Muscle of leg (tissue), 3 donors: ENCODE measurements at regions not wholly inside any gene's neighbourhood (a gene's known extent, or its start where the extent isn't known, plus 50 kb on each side); places are given as distances from the start of the nearest gene placed in this dataset.

ENCODE experiments used
- DNase-seq: peaks from one replicate; pipeline ENCODE4 v3.0.0; 2013
- H3K27ac ChIP-seq: one replicate; pipeline ENCODE4 v1.5.1; 2013; ENCODE audit warnings: mild to moderate bottlenecking, low read length, control low read depth
- H3K27me3 ChIP-seq: one replicate; pipeline ENCODE4 v1.6.1; 2013; ENCODE audit warnings: low read length; ENCODE audit not compliant: control insufficient read depth, insufficient read depth
- H3K36me3 ChIP-seq: one replicate; pipeline ENCODE4 v1.6.1; 2013; ENCODE audit warnings: low read length; ENCODE audit not compliant: control insufficient read depth, insufficient read depth
- H3K4me1 ChIP-seq: one replicate; pipeline ENCODE4 v1.6.1; 2013; ENCODE audit warnings: low read length; ENCODE audit not compliant: control insufficient read depth, insufficient read depth
- H3K4me3 ChIP-seq: one replicate; pipeline ENCODE4 v1.5.1; 2013; ENCODE audit warnings: low read length, control low read depth
- H3K9me3 ChIP-seq: replicated peaks from 2 replicates; pipeline ENCODE4 v1.6.1; 2013; ENCODE audit warnings: low read depth, low read length; ENCODE audit not compliant: control insufficient read depth
- WGBS: methylation state at CpG from one replicate; pipeline ENCODE4 v1.1.5; 2013; ENCODE audit warnings: missing lambda C conversion rate; ENCODE audit not compliant: insufficient coverage; 5-methylcytosine and 5-hydroxymethylcytosine counted together

DNA sequence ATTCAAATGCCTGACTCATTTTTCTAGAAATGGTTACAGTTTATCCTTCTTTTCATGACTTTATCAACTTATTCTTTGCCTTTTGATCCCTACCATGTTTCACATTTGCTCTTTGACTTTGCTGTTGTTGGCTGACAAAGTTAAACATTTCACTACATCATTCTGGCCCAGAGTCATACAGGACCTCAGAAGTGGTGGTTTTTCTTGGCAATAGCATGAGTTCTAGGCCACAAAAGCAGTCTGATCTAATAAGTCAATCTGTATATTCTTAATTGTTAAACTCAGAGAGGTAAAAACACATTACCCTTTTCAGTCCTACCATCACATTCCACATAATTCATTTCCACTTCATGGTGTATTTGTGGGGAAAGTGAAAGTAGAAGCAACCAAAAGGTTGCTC lies 763.2 kb upstream of the TENM4 start:
- no peaks in the 10 kb centered on the region for H3K9me3 ChIP-seq
- H3K27me3 ChIP-seq: no peaks in the 10 kb centered on the region
- H3K4me3 ChIP-seq: no peak overlapping the region
- H3K27ac ChIP-seq: no peak overlapping the region
- DNase-seq: no peak
- H3K4me1 ChIP-seq: no peaks in the 10 kb centered on the region
- H3K36me3 ChIP-seq: no peaks in the 10 kb centered on the region

- H3K27me3 ChIP-seq: no peaks in the 10 kb centered on the region
- no peak overlapping the region for H3K4me3 ChIP-seq
- H3K27ac ChIP-seq: no peak overlapping the region
- DNase-seq: no peak
- 60% methylated on average over 1 of the region's 4 CpGs for whole genome bisulfite sequencing
- H3K36me3 ChIP-seq: no peaks in the 10 kb centered on the region
- no peaks in the 10 kb centered on the region for H3K4me1 ChIP-seq
- no peaks in the 10 kb centered on the region for H3K9me3 ChIP-seq
Measured at GRCh38 chr11:80196932-80197554, 756.2 kb upstream of the TENM4 start.

GRCh38 chr11:80196041-80196440 lies 755.2 kb upstream of the TENM4 start:
- H3K36me3 ChIP-seq: no peaks in the 10 kb centered on the region
- no peaks in the 10 kb centered on the region for H3K9me3 ChIP-seq
- DNase-seq: no peak
- H3K27me3 ChIP-seq: no peaks in the 10 kb centered on the region
- H3K4me1 ChIP-seq: no peaks in the 10 kb centered on the region
- H3K27ac ChIP-seq: no peak overlapping the region
- no peak overlapping the region for H3K4me3 ChIP-seq

GRCh38 chr11:80194625-80195024 lies 753.8 kb upstream of the TENM4 start:
- WGBS: no CpG with 5 or more reads among the region's 1 CpG
- H3K36me3 ChIP-seq: no peaks in the 10 kb centered on the region
- H3K4me3 ChIP-seq: no peak overlapping the region
- no peaks in the 10 kb centered on the region for H3K9me3 ChIP-seq
- no peak for DNase-seq
- H3K27ac ChIP-seq: no peak overlapping the region
- H3K4me1 ChIP-seq: no peaks in the 10 kb centered on the region
- no peaks in the 10 kb centered on the region for H3K27me3 ChIP-seq

GRCh38 chr11:80194016-80194415 lies 753.2 kb upstream of the TENM4 start:
- no peak overlapping the region for H3K4me3 ChIP-seq
- H3K9me3 ChIP-seq: no peaks in the 10 kb centered on the region
- no peaks in the 10 kb centered on the region for H3K27me3 ChIP-seq
- no peaks in the 10 kb centered on the region for H3K36me3 ChIP-seq
- WGBS: no CpG with 5 or more reads among the region's 1 CpG
- H3K4me1 ChIP-seq: no peaks in the 10 kb centered on the region
- DNase-seq: no peak
- H3K27ac ChIP-seq: no peak overlapping the region

- Histone ChIP-seq H3K4me1 (no peaks in the 10 kb centered on the region), H3K27ac (no peak overlapping the region), H3K4me3 (no peak overlapping the region), H3K9me3 (no peaks in the 10 kb centered on the region), H3K27me3 (no peaks in the 10 kb centered on the region), H3K36me3 (no peaks in the 10 kb centered on the region)
- peak; percentile 78 for DNase-seq
- WGBS: 0% methylated on average over 1 of the region's 2 CpGs
Measured at GRCh38 chr11:80188076-80188627, 747.3 kb upstream of the TENM4 start.

- H3K9me3 ChIP-seq: no peaks in the 10 kb centered on the region
- no CpG with 5 or more reads among the region's 3 CpGs for WGBS
- H3K27ac ChIP-seq: no peak overlapping the region
- H3K36me3 ChIP-seq: no peaks in the 10 kb centered on the region
- peak; percentile 35 for DNase-seq
- no peaks in the 10 kb centered on the region for H3K4me1 ChIP-seq
- H3K27me3 ChIP-seq: no peaks in the 10 kb centered on the region
- H3K4me3 ChIP-seq: no peak overlapping the region
Measured at GRCh38 chr11:80186692-80187091, 745.9 kb upstream of the TENM4 start.

DNA sequence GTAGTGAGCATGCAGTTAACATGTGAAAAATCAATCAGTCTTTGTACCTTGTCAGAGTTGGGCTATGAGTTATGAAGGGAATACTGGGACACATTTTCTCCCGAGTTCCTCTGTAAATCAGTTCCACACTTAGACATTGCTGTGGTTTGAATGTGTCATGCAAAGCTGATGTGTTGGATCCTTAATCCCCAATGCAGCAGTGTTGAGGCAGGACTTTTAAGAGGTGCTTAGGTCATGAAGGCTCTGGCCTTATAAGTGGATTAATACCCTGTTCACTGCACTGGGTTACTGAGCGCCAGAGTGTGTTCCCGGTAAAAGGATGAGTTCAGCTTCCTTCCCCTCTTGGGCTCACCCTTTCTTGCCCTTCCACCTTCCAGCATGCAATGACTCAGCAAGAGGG lies 742.1 kb upstream of the TENM4 start:
- Histone ChIP-seq H3K4me1 (no peaks in the 10 kb centered on the region), H3K4me3 (no peak overlapping the region), H3K27me3 (no peaks in the 10 kb centered on the region), H3K27ac (no peak overlapping the region), H3K9me3 (no peaks in the 10 kb centered on the region), H3K36me3 (no peaks in the 10 kb centered on the region)
- no peak for DNase-seq
- 33% methylated on average over 2 of the region's 3 CpGs for WGBS

DNA sequence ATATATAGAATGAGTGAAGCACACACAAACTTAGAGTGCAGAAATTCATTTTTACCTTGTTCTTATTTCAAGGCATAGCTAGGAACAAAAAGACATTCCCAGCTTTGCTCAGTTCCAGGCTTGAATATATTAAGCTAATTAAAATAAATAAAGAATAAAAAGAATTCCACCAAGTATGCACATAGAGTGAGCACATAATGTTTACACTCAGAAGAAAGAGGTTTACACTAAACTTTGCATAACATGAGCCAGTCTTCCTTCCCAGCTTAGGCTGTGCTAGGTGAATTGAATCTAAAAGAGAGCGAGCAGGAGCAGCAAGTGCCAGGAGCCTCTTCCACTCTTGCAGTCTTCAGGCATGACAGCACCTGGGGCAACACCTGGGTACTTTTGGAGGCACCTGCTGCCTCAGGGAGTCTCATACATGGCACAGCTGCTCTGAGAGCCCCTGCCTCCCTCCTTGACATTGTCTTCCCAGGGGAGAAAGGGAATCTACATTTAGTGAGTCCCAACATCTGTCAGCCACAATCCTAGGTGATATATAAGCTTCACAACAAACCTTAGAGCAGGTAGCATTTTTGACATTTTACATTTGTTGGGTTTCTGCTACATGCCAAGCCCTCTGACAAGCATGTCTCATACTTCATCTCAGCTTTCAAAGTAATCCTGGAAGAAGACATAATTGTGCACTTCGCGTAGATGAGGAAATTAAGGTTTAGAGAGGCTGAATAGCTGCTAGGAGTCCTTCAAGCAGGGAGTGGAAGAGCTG lies 732.7 kb upstream of the TENM4 start:
- H3K4me3 ChIP-seq: no peak overlapping the region
- WGBS: no CpG with 5 or more reads among the region's 3 CpGs

GRCh38 chr11:80168796-80169195 lies 728.0 kb upstream of the TENM4 start:
- no peaks in the 10 kb centered on the region for H3K4me1 ChIP-seq
- no peak overlapping the region for H3K4me3 ChIP-seq
- peaks cover 2% of the 10 kb centered on the region for H3K9me3 ChIP-seq
- no peaks in the 10 kb centered on the region for H3K27me3 ChIP-seq
- no peak overlapping the region for H3K27ac ChIP-seq
- WGBS: 100% methylated on average over 2 of the region's 2 CpGs
- DNase-seq: no peak
- no peaks in the 10 kb centered on the region for H3K36me3 ChIP-seq

More for the DNA sequence above, 732.7 kb upstream of the TENM4 start:
- no peaks in the 10 kb centered on the region for H3K36me3 ChIP-seq
- no peak overlapping the region for H3K27ac ChIP-seq
- H3K9me3 ChIP-seq: peaks cover 2% of the 10 kb centered on the region
- H3K4me1 ChIP-seq: no peaks in the 10 kb centered on the region
- DNase-seq: no peak
- no peaks in the 10 kb centered on the region for H3K27me3 ChIP-seq
